GM23338 (cell line): ENCODE measurements at regions not wholly inside any gene's neighbourhood (a gene's known extent, or its start where the extent isn't known, plus 50 kb on each side); places are given as distances from the start of the nearest gene placed in this dataset.

ENCODE experiments used
- CTCF ChIP-seq, 2 experiments: fragments of 200-600 bp in 1 of 2; sonication (generic) in 1 of 2; conservative IDR thresholded peaks; 2 replicates each; pipeline versions ENCODE4 v1.5.1 to v1.6.1; 2016 to 2017; ENCODE audit warnings: antibody characterized with exemption in 2 of 2, low read depth in 2 of 2, mild to moderate bottlenecking in 2 of 2, moderate library complexity in 1 of 2
- ETS1 ChIP-seq: IDR thresholded peaks from 2 replicates; pipeline ENCODE4 v1.6.1; 2016; ENCODE audit warnings: antibody characterized with exemption
- POLR2AphosphoS5 ChIP-seq: IDR thresholded peaks from 2 replicates; pipeline ENCODE4 v1.6.1; 2016; ENCODE audit warnings: antibody characterized with exemption, low read depth

- TF ChIP-seq POLR2AphosphoS5 = no peak
- TF ChIP-seq CTCF (conservative IDR thresholded peaks at IDR 0.05; ENCODE audit: low read depth in 2 of 2) = no peak
- TF ChIP-seq ETS1 = no peak
Measured at GRCh38 chr17:79154446-79154845, 79.8 kb downstream of the ENGASE start.
